ENCODE measurements at regions not wholly inside any gene's neighbourhood (a gene's known extent, or its start where the extent isn't known, plus 50 kb on each side); places are given as distances from the start of the nearest gene placed in this dataset.

GRCh38 chr16:14002416-14002990, 68.6 kb upstream of the MRTFB start:
- no peak for TF ChIP-seq CTCF (IDR thresholded peaks at IDR 0.05)
- TF ChIP-seq POLR2A (IDR thresholded peaks at IDR 0.05), result no peak
